ENCODE measurements at regions not wholly inside any gene's neighbourhood (a gene's known extent, or its start where the extent isn't known, plus 50 kb on each side); places are given as distances from the start of the nearest gene placed in this dataset.
"Not testable (repeated sequence)": the region's sequence is repeated elsewhere in the genome, so short reads cannot be mapped to it uniquely, and the experiment has no call there.

- DNase-seq: no peak
These were observed 68.3 kb downstream of the DYRK2 start for GRCh38 chr12:67716817-67717216.

- not testable (repeated sequence) for DNase-seq
These were observed 70.8 kb downstream of the DYRK2 start for GRCh38 chr12:67719303-67719702.

DNA sequence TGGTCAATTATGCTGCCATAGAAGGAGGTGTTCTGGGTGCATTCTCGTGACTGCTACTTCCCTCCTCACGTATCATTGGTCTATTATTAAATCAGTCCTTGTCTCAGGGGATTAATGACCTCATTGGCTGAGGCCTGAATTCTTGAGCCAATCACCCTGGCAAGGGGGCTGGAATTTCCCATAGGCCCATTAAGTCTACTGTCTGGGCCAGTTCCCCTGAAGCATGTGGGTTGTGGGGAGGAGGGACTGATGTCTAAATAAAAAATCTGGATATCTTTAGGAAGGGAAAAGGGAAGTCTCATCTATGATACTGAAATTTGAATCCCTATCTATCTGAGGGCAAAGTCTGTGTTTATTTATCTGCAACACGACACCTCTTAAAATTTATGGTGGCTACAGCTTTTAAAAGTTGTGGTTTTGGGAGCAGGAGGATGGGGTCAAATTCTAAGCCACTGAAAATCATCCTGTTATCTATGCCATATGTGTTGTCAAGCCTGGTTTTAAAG is 71.9 kb downstream of the DYRK2 start:
- no peak for DNase-seq

DNA sequence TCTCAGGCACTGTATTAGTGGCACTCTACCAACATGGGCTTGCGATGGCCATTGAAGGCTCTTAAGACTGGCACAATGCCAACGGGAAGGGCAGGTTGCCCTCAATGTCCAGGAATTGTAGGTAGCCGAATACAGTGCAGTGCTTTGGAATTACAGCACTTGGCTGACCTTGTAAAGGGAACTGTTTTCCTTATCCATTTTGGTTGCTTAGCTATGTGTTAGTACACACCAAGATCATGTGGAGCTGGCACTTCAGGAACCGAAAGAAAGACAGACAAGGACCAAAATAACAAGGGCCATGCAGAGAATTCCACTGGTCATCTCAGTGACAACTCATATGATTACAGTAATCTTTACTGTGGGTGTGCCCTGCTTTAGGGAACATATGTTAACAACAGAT is 72.7 kb downstream of the DYRK2 start:
- DNase-seq: no peak

- no peak for DNase-seq
These were observed 73.8 kb downstream of the DYRK2 start for GRCh38 chr12:67722296-67722695.

- DNase-seq: no peak
These were observed 78.3 kb downstream of the DYRK2 start for GRCh38 chr12:67726868-67727267.

DNA sequence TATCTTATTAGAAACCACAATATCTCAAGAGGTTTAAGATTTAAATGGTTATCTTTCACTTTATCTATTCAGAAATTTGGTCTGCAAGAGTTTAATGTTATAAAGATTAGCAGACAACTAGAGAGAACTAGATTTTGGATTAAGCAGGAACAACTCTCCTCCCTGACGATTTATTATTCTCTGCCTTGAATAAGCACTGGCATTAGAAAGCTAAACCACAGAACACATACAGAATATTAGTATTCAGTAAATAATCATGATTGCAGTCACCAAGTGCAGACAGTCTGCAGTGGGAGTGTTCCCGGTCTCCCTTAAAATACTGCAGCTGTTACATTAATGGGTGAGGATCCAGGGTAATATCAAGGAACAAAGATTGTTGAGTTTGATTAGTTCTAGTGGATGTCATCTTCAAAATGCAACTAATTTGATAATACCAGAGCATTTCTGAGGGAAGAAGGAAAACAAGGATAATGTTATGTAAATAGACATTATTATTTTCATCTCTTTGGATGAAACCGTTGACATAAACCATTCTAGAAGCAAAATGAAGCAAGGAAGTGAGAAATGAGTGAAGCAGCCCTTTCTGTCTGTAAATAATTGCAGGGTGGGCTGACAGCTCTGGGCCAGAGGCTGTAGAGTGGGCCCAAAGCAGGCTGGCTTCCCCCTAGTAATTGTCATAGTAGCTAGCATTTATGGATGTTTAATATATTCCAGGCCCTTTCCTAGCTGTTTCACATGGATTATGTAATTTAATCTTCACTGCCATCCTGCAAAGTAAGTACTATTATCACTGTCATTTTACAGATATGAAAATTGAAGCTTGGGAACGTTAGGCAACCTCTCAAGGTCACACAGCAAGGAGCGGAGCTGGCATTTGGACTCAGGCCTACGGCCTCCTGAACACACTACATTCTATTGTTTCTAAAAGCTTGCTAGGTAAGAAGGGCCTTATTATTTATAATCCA is 79.4 kb downstream of the DYRK2 start:
- DNase-seq: no peak

DNA sequence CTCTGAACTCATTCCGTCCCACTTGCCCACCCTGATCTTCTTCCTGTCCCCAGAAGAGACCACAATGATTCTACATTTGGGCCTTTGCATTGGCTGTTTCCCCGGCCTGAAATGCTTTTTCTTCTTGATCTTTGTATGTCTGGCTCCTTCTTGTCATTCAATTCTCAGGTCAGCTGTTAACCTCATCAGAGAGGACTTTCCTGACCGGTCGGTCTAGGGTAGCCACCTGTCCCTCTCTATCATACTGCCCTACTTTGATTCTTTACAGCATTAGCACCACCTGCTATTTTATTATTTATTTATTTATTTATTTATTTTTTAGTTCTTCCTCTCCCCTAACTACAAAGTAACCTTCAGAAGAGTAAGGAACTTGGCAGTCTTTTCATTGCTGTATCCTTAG is 84.3 kb downstream of the DYRK2 start:
- no peak for DNase-seq

DNA sequence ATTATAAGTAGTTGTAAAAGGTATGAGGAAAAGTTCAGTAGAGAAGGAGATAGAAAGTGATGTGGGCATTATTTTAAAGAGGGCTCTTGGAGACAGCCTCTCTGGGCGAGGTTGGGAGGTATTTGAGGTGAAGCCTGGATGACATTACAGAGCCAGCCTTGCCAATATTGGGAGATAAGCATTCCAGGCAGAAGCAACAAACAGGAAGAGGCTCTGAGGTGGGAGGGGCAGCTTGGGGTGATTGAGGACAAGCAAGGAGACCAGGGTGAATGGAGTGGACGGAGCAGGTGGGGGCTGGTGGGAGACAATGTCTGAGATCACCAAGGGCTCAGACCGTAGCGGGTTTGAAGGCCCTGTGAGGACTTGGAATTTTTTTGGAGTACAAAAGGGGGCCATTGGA is 87.3 kb downstream of the DYRK2 start:
- no peak for DNase-seq

- DNase-seq: no peak
These were observed 92.2 kb downstream of the DYRK2 start for GRCh38 chr12:67740711-67741110.

- no peak for DNase-seq
These were observed 92.7 kb downstream of the DYRK2 start for GRCh38 chr12:67741270-67741669.

DNA sequence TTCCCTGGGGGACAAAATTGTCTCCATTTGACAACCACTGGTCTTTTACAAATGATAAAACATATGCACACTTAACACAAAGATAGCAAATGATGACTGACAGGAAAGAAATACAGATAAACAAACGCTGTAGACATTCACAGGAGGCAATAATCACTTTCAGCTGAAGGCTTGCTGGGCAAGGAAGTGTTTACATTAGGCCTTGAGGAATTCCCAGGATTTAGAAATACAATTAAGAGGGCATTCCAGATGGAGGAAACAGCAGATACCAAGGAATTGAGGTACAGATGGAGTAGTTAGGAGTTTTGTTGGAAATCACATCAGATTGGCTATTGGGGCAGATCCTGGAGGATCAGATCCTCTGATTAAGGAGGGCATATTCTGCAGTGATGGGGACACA is 93.9 kb downstream of the DYRK2 start:
- no peak for DNase-seq

GRCh38 chr12:67747869-67748742 is 99.6 kb downstream of the DYRK2 start:
- no peak for DNase-seq

- no peak for DNase-seq
These were observed 100.1 kb downstream of the DYRK2 start for GRCh38 chr12:67748743-67749040.

GRCh38 chr12:67750513-67751183 is 102.1 kb downstream of the DYRK2 start:
- DNase-seq: no peak

GRCh38 chr12:67751381-67751928 is 102.9 kb downstream of the DYRK2 start:
- no peak for DNase-seq

DNA sequence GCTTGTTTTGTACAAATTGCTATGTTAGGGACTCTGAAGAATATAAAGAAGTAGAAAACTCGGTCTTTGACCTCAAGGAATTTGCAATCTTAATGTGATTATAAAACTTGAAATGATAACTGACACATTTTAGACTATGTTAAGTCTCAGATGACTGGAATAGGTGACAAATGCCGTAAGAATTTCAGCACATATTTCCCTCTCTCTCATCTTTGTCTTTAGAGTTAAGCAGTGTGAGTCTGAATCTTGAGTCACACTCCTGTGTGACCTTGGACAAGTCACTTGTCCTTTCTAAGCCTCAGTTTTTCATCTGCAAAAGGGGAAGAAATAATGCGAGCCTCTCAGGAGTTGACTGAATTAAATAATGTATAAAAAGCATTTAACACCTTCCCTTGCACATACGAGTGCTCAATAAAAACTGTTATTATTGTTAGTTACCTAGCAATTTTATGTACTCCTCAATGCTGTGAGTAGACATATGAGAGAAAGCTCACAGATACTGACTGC is 103.7 kb downstream of the DYRK2 start:
- no peak for DNase-seq

GRCh38 chr12:67754933-67755697 is 106.6 kb downstream of the DYRK2 start:
- no peak for DNase-seq

- no peak for DNase-seq
These were observed 109.1 kb downstream of the DYRK2 start for GRCh38 chr12:67757651-67758050.

DNA sequence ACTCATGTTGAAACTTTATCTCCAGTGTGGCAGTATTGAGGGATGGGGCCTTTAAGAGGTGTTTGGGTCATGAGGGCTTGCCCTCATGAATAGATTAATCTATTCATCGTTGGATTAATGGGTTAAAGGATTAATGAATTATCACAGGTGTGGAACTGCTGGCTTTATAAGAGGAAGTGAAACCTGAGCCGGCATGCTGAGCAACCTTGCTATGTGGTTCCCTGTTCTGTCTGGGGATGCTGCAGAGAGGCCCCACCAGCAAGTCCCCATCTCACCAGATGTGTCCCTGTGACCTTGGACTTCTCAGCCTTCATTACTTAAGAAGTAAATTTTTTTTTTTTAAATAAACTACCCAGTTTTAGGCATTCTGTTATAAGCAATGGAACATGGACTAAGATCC is 109.6 kb downstream of the DYRK2 start:
- no peak for DNase-seq

DNA sequence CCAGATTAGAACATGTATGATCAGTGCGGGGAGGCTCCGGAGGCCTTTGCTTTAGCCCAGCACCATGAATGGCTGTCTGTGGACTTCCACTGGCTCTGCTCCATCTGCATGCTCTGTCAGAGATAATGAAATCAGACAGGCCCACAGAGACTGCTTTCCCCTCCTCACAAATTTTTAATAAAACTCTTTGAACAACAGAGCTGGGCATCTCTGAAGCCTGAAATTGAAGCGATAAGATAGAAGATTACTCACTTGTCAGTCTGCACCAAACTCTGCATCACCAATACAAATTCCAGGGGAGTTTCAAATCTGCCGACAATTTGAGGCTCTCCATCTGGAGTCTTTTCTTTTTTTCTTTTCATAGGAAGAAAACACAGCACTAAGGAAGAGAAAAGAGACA is 110.0 kb downstream of the DYRK2 start:
- no peak for DNase-seq

DNA sequence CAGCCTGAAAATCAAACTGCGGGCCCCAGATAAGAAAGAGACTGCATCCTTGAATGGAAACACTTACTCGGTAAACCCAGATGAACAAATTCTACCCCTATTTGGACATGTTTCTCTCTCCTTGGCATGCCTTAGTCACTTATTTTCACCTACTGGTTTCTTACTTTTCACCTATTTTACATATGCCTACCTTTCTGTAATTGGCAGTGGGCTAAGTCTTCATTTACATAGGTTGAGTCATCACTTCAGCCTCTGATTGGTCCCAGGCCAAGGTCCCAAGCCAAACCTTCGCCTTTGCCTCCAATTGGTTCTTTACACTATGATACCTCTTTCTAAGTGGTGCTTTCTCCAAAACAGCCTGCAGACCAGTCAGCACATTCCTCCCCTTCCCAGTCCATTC is 111.3 kb downstream of the DYRK2 start:
- DNase-seq: no peak

All from activated T-cell treated with anti-CD3 and anti-CD28 coated beads, Interleukin-2, amount 50 U/mL, for 1 hour (primary cell).